Astrocyte of the hippocampus (primary cell): ENCODE measurements at regions not wholly inside any gene's neighbourhood (a gene's known extent, or its start where the extent isn't known, plus 50 kb on each side); places are given as distances from the start of the nearest gene placed in this dataset.
"Not testable (repeated sequence)": the region's sequence is repeated elsewhere in the genome, so short reads cannot be mapped to it uniquely, and the experiment has no call there.

Source experiments
- DNase-seq: peaks from one replicate; pipeline ENCODE4 v3.0.0; 2011; ENCODE audit warnings: low read depth, low spot score

- DNase-seq = not testable (repeated sequence)
Measured at GRCh38 chr22:11561744-11562143, 3966.2 kb upstream of the OR11H1 start.

- DNase-seq = not testable (repeated sequence)
Measured at GRCh38 chr22:11568837-11569563, 3959.0 kb upstream of the OR11H1 start.

GRCh38 chr22:11569564-11569940, 3958.4 kb upstream of the OR11H1 start:
- DNase-seq = not testable (repeated sequence)

- DNase-seq = not testable (repeated sequence)
Measured at GRCh38 chr22:11573154-11573553, 3954.8 kb upstream of the OR11H1 start.

- DNase-seq = not testable (repeated sequence)
Measured at GRCh38 chr22:11574231-11574630, 3953.8 kb upstream of the OR11H1 start.

- DNase-seq = not testable (repeated sequence)
Measured at GRCh38 chr22:11574659-11575058, 3953.3 kb upstream of the OR11H1 start.

GRCh38 chr22:11576740-11577139, 3951.3 kb upstream of the OR11H1 start:
- not testable (repeated sequence) for DNase-seq

- not testable (repeated sequence) for DNase-seq
Measured at GRCh38 chr22:11578115-11578514, 3949.9 kb upstream of the OR11H1 start.

GRCh38 chr22:11578551-11578950, 3949.4 kb upstream of the OR11H1 start:
- not testable (repeated sequence) for DNase-seq

GRCh38 chr22:11582048-11582447, 3945.9 kb upstream of the OR11H1 start:
- DNase-seq = not testable (repeated sequence)

GRCh38 chr22:11584231-11584630, 3943.8 kb upstream of the OR11H1 start:
- not testable (repeated sequence) for DNase-seq

GRCh38 chr22:11594552-11594951, 3933.4 kb upstream of the OR11H1 start:
- not testable (repeated sequence) for DNase-seq

GRCh38 chr22:11597666-11598358, 3930.2 kb upstream of the OR11H1 start:
- DNase-seq = not testable (repeated sequence)

- no peak for DNase-seq
Measured at GRCh38 chr22:11598492-11599440, 3929.2 kb upstream of the OR11H1 start.

GRCh38 chr22:11599456-11599855, 3928.5 kb upstream of the OR11H1 start:
- not testable (repeated sequence) for DNase-seq

- DNase-seq = not testable (repeated sequence)
Measured at GRCh38 chr22:11600161-11600560, 3927.8 kb upstream of the OR11H1 start.

GRCh38 chr22:11600896-11601890, 3926.8 kb upstream of the OR11H1 start:
- not testable (repeated sequence) for DNase-seq

GRCh38 chr22:11604635-11605395, 3923.2 kb upstream of the OR11H1 start:
- DNase-seq = not testable (repeated sequence)

- DNase-seq = no peak
Measured at GRCh38 chr22:11605468-11605981, 3922.5 kb upstream of the OR11H1 start.
